ENCODE measurements at regions not wholly inside any gene's neighbourhood (a gene's known extent, or its start where the extent isn't known, plus 50 kb on each side); places are given as distances from the start of the nearest gene placed in this dataset.
A peak's percentile ranks its signal among the peaks of the same experiment; 100 is the strongest.

DNA sequence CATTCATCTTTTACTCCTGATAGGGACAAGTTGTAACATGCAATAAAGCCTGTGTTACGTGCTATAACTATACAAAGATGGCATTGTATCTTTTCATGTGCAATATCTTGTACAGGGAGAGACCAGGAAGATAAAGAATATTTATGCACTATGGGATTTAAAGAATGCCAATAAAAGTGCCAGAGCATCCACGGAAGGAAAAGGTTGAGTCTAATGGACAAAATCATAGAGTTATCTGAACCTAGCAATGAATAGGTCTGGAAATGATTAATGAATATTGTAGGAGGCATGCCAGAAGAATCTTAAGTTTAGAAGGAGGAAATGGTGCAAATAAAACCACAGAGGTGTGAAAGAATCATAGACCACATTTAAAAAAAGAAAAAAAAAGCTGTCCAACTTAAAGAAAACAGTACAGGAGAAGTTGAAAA lies 263.9 kb downstream of the KCNC2 start (continued):
- no peak for TF ChIP-seq ESRRA (IDR thresholded peaks at IDR 0.05; ENCODE audit: low read length)
- peak; percentile 38; the same call in 1 of the 2 replicates for TF ChIP-seq IKZF1 (conservative IDR thresholded peaks at IDR 0.05)
- TF ChIP-seq, protein P1, sequence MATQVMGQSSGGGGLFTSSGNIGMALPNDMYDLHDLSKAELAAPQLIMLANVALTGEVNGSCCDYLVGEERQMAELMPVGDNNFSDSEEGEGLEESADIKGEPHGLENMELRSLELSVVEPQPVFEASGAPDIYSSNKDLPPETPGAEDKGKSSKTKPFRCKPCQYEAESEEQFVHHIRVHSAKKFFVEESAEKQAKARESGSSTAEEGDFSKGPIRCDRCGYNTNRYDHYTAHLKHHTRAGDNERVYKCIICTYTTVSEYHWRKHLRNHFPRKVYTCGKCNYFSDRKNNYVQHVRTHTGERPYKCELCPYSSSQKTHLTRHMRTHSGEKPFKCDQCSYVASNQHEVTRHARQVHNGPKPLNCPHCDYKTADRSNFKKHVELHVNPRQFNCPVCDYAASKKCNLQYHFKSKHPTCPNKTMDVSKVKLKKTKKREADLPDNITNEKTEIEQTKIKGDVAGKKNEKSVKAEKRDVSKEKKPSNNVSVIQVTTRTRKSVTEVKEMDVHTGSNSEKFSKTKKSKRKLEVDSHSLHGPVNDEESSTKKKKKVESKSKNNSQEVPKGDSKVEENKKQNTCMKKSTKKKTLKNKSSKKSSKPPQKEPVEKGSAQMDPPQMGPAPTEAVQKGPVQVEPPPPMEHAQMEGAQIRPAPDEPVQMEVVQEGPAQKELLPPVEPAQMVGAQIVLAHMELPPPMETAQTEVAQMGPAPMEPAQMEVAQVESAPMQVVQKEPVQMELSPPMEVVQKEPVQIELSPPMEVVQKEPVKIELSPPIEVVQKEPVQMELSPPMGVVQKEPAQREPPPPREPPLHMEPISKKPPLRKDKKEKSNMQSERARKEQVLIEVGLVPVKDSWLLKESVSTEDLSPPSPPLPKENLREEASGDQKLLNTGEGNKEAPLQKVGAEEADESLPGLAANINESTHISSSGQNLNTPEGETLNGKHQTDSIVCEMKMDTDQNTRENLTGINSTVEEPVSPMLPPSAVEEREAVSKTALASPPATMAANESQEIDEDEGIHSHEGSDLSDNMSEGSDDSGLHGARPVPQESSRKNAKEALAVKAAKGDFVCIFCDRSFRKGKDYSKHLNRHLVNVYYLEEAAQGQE (IDR thresholded peaks at IDR 0.05; ENCODE audit: low read depth, low read length), result no peak
- TF ChIP-seq GABPA (IDR thresholded peaks at IDR 0.05; ENCODE audit: low read depth), result no peak
- TF ChIP-seq, protein P2, sequence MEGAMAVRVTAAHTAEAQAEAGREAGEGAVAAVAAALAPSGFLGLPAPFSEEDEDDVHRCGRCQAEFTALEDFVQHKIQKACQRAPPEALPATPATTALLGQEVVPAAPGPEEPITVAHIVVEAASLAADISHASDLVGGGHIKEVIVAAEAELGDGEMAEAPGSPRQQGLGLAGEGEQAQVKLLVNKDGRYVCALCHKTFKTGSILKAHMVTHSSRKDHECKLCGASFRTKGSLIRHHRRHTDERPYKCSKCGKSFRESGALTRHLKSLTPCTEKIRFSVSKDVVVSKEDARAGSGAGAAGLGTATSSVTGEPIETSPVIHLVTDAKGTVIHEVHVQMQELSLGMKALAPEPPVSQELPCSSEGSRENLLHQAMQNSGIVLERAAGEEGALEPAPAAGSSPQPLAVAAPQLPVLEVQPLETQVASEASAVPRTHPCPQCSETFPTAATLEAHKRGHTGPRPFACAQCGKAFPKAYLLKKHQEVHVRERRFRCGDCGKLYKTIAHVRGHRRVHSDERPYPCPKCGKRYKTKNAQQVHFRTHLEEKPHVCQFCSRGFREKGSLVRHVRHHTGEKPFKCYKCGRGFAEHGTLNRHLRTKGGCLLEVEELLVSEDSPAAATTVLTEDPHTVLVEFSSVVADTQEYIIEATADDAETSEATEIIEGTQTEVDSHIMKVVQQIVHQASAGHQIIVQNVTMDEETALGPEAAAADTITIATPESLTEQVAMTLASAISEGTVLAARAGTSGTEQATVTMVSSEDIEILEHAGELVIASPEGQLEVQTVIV (IDR thresholded peaks at IDR 0.05; ENCODE audit: borderline replicate concordance, partially characterized antibody), result no peak
- TF ChIP-seq CBFB (IDR thresholded peaks at IDR 0.05; ENCODE audit: low read depth), result no peak
- TF ChIP-seq MTA3 (IDR thresholded peaks at IDR 0.05; ENCODE audit: borderline replicate concordance, low read length), result no peak
- TF ChIP-seq IKZF2 (IDR thresholded peaks at IDR 0.05), result peak; percentile 36 to 42; a peak in 2 of 4 replicates
- TF ChIP-seq POLR2A (IDR thresholded peaks at IDR 0.05; ENCODE audit: low read depth, low read length), result no peak
- TF ChIP-seq, protein P3, sequence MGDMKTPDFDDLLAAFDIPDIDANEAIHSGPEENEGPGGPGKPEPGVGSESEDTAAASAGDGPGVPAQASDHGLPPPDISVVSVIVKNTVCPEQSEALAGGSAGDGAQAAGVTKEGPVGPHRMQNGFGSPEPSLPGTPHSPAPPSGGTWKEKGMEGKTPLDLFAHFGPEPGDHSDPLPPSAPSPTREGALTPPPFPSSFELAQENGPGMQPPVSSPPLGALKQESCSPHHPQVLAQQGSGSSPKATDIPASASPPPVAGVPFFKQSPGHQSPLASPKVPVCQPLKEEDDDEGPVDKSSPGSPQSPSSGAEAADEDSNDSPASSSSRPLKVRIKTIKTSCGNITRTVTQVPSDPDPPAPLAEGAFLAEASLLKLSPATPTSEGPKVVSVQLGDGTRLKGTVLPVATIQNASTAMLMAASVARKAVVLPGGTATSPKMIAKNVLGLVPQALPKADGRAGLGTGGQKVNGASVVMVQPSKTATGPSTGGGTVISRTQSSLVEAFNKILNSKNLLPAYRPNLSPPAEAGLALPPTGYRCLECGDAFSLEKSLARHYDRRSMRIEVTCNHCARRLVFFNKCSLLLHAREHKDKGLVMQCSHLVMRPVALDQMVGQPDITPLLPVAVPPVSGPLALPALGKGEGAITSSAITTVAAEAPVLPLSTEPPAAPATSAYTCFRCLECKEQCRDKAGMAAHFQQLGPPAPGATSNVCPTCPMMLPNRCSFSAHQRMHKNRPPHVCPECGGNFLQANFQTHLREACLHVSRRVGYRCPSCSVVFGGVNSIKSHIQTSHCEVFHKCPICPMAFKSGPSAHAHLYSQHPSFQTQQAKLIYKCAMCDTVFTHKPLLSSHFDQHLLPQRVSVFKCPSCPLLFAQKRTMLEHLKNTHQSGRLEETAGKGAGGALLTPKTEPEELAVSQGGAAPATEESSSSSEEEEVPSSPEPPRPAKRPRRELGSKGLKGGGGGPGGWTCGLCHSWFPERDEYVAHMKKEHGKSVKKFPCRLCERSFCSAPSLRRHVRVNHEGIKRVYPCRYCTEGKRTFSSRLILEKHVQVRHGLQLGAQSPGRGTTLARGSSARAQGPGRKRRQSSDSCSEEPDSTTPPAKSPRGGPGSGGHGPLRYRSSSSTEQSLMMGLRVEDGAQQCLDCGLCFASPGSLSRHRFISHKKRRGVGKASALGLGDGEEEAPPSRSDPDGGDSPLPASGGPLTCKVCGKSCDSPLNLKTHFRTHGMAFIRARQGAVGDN (IDR thresholded peaks at IDR 0.05), result no peak
- TF ChIP-seq, protein P4, sequence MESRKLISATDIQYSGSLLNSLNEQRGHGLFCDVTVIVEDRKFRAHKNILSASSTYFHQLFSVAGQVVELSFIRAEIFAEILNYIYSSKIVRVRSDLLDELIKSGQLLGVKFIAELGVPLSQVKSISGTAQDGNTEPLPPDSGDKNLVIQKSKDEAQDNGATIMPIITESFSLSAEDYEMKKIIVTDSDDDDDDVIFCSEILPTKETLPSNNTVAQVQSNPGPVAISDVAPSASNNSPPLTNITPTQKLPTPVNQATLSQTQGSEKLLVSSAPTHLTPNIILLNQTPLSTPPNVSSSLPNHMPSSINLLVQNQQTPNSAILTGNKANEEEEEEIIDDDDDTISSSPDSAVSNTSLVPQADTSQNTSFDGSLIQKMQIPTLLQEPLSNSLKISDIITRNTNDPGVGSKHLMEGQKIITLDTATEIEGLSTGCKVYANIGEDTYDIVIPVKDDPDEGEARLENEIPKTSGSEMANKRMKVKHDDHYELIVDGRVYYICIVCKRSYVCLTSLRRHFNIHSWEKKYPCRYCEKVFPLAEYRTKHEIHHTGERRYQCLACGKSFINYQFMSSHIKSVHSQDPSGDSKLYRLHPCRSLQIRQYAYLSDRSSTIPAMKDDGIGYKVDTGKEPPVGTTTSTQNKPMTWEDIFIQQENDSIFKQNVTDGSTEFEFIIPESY (IDR thresholded peaks at IDR 0.05), result no peak
- no peak for TF ChIP-seq CBX3 (IDR thresholded peaks at IDR 0.05; ENCODE audit: borderline replicate concordance, low read depth)
- peak; percentile 61; the same call in 1 of the 2 replicates for TF ChIP-seq NBN (IDR thresholded peaks at IDR 0.05)
- TF ChIP-seq NR2C1 (IDR thresholded peaks at IDR 0.05), result no peak
- TF ChIP-seq, protein P5, sequence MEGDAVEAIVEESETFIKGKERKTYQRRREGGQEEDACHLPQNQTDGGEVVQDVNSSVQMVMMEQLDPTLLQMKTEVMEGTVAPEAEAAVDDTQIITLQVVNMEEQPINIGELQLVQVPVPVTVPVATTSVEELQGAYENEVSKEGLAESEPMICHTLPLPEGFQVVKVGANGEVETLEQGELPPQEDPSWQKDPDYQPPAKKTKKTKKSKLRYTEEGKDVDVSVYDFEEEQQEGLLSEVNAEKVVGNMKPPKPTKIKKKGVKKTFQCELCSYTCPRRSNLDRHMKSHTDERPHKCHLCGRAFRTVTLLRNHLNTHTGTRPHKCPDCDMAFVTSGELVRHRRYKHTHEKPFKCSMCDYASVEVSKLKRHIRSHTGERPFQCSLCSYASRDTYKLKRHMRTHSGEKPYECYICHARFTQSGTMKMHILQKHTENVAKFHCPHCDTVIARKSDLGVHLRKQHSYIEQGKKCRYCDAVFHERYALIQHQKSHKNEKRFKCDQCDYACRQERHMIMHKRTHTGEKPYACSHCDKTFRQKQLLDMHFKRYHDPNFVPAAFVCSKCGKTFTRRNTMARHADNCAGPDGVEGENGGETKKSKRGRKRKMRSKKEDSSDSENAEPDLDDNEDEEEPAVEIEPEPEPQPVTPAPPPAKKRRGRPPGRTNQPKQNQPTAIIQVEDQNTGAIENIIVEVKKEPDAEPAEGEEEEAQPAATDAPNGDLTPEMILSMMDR (IDR thresholded peaks at IDR 0.05 in 2 of 3, conservative IDR thresholded peaks at IDR 0.05 in 1 of 3; ENCODE audit: control insufficient read depth in 2 of 3, extremely low read depth in 1 of 3, insufficient read depth in 1 of 3, low read depth in 3 of 3, low read length in 3 of 3), result no peak
- no peak for TF ChIP-seq POLR2AphosphoS2 (IDR thresholded peaks at IDR 0.05; ENCODE audit: low read depth, low read length)
- no peak for TF ChIP-seq SMAD5 (IDR thresholded peaks at IDR 0.05; ENCODE audit: low read depth)
